NCI-H2081 (cell line): ENCODE measurements at regions not wholly inside any gene's neighbourhood (a gene's known extent, or its start where the extent isn't known, plus 50 kb on each side); places are given as distances from the start of the nearest gene placed in this dataset.
A peak's percentile ranks its signal among the peaks of the same experiment; 100 is the strongest.
"Not testable (repeated sequence)": the region's sequence is repeated elsewhere in the genome, so short reads cannot be mapped to it uniquely, and the experiment has no call there.

Experiments
- DNase-seq, 2 experiments: peaks; one replicate each; lab custom pipeline; 2025; lab: John Stamatoyannopoulos, UW

DNA sequence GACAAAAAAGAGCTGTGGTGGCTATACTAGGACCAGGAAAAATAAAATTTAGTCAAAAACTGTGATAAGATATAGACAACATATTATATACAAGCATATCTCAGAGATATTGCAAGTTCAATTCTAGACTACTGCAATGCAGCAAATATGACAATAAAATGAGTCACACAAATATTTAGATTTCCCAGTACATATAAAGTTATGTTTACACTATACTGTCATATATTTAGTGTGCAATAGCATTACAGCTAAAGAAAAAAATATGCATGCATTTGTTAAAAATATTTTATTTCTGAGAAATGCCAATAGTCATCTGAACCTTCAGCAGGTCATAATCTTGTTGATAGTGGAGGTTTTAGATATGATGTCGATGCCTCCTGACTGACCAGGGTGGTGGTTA lies 72.1 kb downstream of the AKR1C4 start:
- DNase-seq = no peak

DNA sequence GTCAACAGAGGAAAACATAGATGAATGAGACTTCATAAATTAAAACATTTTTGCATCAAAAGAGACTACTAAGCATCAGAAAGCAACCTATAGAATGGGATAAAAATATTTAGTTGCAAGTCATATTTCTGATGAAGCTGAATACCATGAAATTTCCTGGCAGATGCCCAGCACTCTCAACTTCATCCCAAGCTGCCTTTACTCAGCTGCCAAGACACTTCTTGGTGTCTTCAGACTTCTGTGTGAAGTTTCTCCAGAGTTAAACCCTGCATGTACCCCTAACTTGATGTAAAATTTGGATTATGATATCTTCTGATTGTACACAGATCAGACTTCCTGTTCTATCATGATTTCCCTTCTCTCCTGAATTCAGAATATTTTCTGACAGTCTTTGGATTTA lies 73.2 kb downstream of the AKR1C4 start:
- DNase-seq = no peak

DNA sequence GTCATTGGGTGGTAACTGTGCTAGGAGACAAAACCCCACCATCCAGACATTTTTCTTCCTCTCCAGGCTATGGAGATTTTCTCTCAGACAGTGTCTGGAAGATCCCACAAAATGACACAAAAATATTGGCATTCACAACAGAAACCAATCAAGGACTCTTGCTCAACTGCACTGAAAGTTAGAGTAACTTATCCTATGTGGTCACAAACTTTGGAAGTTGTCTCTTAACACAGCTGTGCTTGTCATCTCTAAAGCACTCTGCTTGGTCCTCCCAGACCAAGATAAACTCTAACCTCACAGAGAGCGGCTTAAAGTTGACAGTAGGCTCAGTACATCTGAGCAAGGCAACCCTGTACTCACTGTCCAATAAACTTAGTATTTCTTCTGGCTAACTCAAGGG lies 74.9 kb downstream of the AKR1C4 start:
- DNase-seq = no peak

DNA sequence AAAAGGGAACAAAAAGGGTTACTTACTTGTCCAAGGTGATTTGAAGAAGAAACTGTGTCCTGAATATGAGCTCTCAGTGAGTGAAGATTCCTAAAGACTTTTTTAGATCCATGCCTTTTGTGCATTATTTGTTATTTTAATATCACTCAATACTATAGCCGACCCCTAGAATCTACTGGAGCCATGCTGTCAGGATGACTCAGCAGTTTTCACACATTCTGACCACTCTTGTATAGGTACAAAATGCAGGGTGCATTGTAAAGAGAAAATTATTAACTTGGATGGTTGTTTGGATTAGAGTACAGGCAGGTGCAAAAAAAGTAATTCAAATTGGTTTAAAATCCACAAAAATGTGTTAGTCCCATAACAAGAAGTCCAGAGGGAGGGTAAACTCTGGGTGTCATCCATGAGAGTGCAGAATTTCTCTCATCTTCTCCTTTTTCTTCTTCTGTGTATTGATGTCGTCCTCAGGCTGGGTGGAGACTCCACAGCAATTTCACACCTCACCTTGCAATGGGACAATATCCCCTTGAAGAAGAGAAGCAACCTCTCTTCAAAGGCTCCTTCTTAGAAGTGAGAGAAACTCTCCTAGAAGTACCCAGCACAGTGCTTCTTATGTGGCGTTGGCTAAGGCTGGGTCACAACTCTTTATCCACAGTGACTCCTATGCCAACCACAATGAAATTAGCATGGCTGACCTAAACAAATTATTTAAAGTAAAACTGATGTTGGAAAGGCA lies 75.6 kb downstream of the AKR1C4 start:
- no peak for DNase-seq

DNA sequence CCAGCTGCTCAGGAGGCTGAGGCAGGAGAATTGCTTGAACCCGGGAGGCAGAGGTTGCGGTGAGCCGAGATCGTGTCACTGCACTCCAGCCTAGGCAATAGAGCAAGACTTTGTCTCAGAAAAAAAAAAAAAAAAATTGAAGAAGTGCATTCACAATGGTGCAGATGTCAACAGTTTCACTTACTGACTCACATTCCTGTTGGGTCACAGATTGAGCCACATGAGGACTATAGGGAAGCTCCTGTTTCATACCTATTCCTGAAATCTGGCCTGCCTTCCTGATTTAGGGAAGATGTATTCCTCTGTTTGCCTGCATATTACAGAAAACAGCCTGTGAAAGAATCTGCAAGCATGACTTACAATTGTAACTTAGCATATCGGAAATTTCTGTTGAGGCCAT lies 78.2 kb downstream of the AKR1C4 start:
- DNase-seq = no peak

DNA sequence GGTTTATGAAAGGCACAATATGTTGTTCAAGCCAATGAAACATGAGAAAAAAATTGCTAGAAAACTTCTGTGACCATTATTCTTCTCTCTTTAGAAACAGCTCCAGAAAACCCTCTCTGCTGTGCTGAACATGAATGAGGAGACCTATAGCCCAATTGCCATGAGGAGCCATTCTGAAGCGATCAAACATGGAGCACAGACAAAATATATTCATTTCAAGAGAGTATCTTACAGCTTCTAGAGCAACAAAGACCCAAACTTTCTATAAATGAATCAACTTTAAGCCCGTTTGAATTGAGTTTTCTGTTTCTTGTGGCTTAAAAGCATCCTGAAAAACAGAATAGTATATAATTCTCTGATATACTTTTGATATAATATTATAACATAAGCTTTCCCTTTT lies 83.4 kb upstream of the UCN3 start:
- no peak for DNase-seq

DNA sequence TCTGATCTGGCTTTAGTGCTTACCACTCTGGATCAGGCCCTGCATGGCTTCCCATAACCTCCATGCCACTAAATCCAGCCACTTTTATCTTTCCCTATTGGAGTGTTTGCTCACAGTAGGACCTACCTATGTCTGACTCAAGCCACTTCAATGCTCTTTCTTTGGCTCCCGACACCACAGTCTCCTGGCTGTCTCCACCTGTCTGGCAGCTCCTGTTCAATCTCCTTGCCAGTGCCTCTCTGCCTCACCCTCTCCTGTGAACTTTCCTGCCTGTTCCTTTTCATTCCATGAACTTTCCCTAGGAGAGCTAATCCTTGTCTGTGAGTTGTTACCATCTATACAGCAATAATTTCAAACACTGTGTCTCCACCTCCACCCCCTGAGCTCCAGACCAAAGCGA lies 82.6 kb upstream of the UCN3 start:
- DNase-seq = no peak

DNA sequence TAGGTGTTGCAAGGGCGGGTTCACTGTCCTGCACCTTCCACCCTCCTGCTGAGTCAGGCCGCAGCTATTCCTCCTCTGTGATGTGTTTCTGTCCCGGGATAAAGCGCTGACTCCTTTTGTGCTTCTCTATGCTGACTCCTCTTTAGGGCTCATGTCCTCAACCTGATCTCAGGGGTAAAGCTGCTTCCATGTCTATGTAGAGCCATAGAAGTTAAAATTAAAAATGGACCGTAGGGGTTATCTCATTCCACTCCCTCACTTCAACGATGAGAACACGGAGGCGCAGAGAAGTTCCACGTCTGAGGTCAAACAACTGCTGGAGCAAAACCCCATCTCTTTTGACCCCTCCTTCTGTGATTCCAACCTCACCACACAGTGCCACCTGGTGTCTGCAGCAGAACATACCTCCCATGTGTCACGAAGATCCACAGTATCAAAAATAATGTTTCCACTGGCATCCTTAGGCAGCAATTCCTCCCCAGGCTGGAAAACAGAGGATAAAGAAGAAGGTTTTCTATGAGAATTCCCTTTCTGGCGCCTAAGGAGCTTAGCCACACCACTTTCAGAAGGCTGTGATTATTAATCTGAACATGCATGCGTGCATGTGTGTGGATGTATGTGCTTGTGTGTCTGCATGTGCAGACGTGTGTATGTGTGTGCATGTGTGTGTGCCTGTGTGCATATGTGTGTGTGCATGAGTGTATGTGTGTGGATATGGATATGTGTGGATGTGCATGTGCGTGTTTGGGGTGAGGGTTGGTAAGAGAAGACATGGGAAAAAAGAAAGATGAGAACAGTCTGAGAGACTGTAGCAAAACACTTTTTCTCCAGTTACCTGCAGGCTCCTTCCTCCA lies 81.2 kb upstream of the UCN3 start:
- peak; percentile 25 to 54 for DNase-seq

DNA sequence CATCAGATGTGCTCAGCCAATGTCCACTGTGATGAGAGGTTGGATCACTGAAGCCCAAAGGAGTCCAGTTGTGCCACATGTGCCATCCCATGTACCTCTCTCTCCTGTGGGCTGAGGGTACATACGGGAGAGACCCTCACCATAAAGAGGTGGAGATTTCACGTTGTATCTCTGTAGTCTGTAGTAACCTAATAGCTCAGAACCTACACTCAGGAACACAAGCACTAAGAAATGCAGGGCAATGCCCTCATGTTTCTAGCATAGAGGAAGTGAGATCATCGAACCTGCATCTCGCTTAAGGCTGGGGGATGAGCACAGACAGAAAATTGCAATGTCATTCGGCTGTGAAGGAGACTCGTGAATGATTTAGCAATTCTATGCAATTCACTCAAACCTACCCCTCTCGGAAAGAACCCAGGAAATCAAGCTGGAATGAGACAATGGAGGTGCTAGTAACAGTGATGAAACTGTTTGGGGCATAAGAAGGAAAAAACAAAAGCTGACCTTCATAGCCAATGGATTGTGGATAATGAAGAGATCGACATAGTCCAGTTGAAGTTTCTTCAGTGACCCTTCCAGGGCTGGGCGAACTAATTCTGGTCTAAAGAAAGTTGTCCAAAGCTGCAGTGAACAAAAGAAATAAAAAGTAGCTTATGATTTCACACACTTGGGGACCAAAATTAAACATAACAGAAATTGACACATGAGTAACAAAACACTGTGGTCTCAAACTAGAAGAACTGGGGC lies 80.3 kb upstream of the UCN3 start:
- no peak for DNase-seq

DNA sequence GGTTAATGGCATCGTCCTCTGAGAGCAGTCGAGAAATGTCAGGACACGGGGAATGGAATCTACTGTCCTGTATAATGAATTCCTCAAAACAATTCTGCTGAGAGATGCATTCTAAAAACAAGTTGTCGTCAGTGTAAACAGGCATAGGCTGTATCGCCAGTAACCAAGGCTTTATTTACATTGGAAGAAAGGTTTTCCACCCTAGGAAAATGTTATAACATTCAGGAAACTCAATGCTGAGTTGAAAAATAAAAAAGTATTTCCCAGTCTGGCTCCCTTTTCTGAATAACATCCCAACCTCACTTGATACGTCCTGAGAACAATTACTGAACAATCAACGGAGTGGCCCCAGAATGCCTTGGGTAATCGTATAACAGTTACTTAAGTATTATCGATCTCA lies 79.6 kb upstream of the UCN3 start:
- no peak for DNase-seq

DNA sequence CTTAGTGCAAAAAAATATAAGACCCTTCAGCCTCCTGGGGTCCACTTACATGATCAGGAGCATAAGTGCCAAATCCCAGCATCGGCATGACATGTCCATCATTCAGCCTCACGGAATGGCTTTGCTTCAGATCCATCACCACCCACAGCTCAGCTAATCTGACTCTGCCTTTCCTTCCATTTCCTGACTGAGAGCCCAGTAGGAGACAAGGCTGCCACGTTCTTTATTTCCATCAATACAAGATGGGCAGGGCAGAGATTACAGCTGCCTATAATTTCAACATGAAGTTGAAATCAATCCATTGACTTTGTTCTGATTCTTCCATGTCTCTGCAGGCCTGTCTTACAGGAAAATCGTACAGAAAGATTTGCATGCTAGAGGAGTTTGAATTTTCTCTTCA lies 76.4 kb upstream of the UCN3 start:
- DNase-seq = no peak

DNA sequence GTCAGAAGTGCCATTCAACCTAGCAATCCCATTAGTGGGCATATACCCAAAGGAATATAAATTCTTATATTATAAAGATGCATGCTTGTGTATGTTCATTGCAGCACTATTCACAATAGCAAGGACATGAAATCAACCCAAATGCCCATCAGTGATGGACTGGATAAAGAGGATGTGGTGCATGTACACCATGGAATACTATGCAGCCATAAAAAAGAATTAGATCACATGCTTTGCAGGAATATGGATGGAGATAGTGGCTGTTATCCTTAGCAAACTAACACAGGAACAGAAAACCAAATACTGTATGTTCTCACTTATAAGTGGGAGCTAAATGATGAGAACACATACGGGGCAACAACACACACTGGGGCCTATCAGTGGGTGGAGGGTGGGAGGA lies 75.5 kb upstream of the UCN3 start:
- DNase-seq = not testable (repeated sequence)

DNA sequence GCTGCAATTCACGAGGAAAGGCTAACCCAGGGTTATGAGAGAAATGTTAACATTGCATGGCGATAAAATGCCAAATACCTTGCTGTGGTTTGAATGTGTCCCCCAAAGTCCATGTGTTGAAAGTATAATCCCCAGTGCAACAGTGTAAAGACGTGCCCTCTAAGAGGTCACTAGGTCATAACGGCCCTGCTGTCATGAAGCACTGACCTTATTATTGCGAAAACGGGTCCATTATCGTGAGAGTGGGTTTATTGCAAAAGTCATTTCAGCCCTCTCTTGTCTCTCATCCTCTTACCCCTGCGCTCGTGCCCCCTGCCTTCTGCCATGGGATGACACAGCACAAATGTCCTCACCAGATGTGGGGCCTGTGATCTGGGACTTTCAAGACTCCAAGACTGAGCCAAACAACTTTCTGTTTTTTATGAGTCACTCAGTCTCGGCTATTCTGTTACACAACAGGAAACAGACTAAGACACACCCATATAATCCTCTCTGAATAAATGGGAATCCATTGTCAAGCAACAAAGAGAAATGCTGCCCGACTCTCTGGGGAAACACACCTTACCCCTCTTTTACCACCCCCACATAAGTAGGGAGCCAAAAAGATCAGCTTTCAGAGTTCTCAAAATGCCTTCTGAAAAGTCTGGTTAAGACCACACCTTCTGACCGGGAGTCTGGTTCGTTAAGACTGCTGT lies 73.1 kb upstream of the UCN3 start:
- DNase-seq = peak; percentile 4 to 7

DNA sequence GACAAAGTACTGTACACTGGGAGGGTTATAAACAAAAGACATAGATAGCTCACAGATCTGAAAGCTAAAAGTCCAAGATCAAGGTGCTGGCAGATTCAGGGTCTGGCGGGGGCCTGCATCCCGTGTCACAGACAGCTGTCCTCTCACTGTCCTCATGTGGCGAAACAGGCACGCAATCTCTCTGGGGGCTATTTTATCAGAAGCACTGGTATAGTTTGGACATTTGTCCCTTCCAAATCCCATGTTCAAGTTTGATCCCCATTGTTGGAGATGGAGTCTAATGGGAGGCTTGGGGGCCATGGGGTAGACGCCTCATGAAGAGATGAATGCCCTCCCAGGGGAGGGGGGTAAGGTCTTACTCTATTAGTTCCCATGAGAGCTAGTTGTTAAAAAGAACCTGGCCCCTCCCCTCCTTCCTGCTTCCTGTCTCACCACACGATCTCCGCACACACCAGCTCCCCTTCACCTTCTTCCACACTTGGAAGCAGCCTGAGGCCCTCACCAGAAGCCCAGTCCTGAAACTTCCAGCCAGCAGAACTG lies 72.5 kb upstream of the UCN3 start:
- peak in 1 of 2 experiments; percentile 8 for DNase-seq

DNA sequence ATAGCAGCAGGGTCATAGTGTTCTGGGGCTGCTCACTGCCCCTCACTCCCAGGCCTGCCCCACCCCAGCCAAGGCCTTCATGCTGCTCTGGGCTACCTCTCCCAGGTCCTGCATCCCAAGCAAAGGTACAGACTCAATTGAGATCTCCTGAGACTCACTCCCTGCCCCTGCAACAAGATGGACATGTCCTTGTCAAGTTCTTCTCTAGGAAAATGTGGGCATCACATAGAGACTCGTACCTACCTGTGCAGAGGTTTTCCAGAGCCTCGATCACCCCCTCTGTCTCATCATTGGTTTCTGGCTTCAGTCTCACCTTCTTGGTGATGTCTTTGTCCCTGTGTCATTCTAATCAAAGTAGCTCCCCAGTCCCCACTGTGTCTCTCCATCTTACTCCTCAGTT lies 71.8 kb upstream of the UCN3 start:
- not testable (repeated sequence) for DNase-seq

DNA sequence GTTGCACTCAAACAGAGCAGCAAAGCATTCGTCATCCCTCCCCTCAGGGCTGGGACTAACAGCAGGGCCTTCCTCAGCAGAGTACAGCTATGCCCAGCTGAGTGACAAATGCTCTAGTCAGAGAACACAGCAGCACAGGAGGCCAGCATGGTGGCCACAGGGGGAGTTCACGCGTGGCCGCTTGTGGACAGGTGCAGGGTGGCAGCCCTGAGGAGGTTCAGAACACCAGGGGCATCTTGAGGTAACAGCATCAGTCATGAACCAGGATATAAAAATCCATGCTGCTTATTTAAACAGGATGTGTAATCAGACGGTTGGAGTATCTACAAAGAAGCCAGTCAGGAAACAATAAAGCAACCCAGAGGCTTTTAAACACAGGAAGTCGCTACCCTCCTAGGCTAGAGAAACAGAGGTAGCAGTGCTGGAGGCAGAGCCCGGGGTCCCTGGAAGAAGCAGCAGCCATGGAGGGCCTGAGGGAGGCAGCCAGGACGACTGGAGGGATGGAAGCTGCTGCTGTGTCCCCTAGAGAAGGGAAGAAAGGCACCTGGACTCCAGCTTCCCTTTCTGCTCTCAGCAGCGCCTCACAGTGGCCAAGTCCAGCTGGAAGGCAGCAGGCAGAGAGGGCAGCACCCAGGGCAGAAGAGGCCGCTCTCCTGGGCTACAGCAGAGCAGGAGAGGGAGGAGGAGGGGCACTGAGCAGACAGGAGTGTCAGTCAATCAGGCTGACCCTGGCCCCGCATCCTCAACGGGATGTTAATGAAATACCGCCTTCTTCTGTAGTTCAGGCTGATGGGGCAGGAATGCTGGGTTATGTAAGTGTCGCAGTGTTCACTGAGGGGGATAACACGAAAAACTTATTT lies 70.8 kb upstream of the UCN3 start:
- peak; percentile 5 to 63 for DNase-seq

DNA sequence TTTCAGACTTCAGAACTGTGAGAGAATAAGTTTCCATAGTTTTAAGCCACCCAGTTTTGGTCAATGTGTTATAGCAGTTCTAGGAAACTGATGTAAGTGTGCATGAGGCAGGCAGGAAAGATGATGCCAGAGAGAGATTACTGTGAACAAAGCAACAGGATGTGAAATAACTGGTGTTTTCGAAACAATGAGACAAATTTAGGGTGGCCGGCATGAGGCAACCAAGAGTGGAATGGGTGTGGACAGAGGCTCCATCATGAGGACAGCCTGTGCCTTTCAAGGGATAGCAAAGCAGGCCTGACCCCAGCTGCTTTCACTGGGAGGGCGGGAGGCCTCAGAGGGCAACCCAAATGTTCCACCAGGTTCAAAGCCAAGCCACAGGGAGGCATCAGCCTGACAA lies 67.3 kb upstream of the UCN3 start:
- DNase-seq = no peak

DNA sequence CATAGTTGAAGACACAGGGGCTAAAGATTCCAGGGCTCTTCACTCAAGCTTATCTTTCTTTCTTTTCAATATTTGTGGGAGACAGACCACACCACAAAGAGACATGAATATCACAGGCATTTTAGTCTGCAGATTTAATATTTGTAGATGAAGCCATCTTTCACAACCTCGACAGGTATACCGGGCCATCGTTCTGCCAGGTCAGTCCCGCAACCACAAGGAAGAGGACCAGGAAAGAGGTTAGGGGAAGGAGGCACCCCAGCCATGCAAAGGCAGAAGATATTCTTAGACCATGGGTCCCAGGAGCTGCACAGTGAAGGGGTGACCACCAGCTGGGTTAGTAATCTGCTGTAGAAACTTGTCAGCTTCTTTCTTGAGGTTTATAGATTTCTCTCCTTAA lies 66.8 kb upstream of the UCN3 start:
- no peak for DNase-seq

DNA sequence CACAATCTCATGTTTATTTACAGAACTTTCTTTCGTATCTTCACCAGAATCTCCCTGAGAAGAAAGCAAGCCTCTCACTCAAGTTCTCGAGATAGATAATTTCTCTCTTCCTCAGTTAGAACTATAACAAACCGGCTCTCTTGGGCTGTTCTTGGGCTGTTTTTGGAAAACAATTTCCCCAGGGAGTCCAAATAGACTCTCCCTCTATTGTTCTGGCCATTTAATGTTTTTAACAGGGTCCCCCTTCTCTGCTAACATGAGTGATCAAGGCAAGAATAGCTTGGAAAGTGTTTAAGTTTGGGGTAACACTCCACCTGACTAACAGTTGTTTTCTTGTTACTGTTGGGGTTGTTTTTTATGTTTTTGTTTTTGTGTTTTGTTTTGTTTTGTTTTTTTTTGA lies 64.8 kb upstream of the UCN3 start:
- DNase-seq = no peak

DNA sequence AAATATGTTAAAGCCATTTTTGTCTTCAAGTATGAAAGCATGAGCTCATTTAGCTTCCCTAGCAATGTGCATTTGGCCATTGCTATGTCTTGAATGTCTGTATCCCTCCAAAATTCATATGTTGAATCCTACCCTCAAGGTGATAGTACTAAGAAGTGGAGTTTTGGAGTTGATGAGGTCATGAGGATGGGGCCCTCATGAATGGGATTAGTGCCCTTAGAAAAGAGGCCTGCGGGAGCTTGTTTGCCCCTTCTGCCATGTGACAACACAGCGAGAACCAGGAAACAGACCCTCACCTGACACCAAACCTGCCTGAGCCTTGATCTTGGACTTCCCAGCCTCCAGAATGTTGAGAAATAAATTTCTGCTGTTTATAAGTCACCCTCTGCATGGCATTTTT lies 61.3 kb upstream of the UCN3 start:
- DNase-seq = no peak

DNA sequence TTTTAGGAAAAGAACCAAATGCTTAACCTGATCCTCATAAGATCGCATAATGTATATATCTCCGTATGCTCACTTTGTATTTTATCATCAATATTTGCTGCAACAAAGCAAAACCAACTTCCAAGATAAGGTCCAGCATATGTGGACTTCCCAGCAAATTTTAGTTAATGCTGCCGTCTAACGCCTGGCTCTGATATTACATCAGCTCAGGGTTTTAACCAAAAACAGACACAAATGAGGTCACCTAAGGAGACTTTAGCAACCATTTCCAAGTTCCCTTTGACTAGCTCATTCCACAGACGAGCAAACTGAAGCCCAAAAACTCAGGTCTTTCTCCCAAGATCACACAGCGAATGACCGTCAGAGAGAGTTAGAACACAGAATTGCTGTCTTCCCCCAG lies 59.4 kb upstream of the UCN3 start:
- no peak for DNase-seq
